Peyer's patch (tissue), 4 donors: ENCODE measurements at regions not wholly inside any gene's neighbourhood (a gene's known extent, or its start where the extent isn't known, plus 50 kb on each side); places are given as distances from the start of the nearest gene placed in this dataset.

Experiments used
- CTCF ChIP-seq, 6 experiments: fragments of 450-650 bp in 4 of 6; fragments of 200-600 bp in 2 of 6; sonication (generic) in 1 of 6; IDR thresholded peaks; one replicate each; pipeline ENCODE4 v1.5.1; 2017 to 2019; ENCODE audit warnings: antibody characterized with exemption in 6 of 6, mild to moderate bottlenecking in 3 of 6, moderate library complexity in 1 of 6
- POLR2A ChIP-seq, 2 donors: fragments of 450-650 bp; IDR thresholded peaks; one replicate each; pipeline ENCODE4 v1.5.1; 2017; ENCODE audit warnings: antibody characterized with exemption in 2 of 2, mild to moderate bottlenecking in 2 of 2, moderate library complexity in 2 of 2

- TF ChIP-seq CTCF (IDR thresholded peaks at IDR 0.05) (no peak), POLR2A (IDR thresholded peaks at IDR 0.05) (no peak)
Measured at GRCh38 chr5:9801908-9802307, 171.8 kb upstream of the TAS2R1 start.
